ENCODE measurements at regions not wholly inside any gene's neighbourhood (a gene's known extent, or its start where the extent isn't known, plus 50 kb on each side); places are given as distances from the start of the nearest gene placed in this dataset.
"Not testable (repeated sequence)": the region's sequence is repeated elsewhere in the genome, so short reads cannot be mapped to it uniquely, and the experiment has no call there.

DNA sequence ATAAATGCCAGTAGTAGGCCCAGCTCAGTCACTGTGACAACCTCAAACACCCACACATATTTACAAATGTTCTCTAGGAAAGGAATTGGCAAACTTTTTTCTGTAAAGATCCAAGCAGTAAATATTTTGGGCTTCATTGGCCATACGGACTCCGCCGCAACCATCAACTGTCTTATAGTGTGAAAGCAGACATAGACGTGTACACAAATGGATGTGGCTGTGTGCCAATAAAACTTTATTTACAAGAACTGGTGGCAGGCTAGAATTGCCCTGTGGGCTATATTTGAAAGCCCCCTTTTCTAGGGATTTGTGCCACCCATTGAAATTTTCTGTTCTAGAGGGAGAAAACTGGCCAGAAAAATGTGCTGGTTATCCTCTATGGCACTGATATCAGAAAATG is 683.8 kb upstream of the EEF2KMT start:
- DNase-seq, result no peak

DNA sequence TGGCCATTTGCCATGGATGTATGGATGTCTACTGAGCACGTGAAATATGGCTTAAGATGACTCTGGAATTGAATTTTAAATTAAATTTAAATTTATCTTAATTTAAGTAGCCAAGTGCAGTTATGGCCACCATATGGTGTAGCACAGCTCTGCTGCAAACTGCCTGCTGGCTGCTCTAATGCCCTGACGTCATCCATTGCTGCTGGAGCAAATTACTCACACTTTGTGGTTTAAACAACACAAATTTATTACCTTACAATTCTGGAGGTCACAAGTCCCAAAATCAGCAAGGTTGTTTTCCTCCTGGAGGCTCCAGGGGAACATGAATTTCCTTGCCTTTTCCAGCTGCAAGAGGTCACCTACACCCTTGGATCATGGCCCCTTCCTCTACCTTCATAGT is 679.3 kb upstream of the EEF2KMT start:
- no peak for DNase-seq

DNA sequence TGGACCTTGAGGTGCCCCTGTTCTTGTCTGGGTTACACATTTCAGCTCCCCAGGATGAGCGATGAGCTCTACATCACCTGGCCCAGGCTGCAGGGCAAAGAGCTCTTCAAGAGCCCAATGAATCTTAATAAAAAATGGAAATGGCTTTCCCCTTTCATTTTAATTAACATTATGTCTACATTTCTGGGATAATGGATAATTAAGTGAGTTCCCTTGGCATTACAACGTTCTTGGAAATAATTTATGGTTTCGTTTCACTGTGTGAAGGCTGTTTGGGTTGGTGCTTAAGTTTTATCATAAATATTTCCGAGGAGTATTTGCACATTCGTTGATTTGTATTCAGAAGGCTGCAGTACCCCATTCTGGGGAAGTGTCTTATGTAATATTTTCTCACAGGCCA is 678.3 kb upstream of the EEF2KMT start:
- DNase-seq, result no peak

DNA sequence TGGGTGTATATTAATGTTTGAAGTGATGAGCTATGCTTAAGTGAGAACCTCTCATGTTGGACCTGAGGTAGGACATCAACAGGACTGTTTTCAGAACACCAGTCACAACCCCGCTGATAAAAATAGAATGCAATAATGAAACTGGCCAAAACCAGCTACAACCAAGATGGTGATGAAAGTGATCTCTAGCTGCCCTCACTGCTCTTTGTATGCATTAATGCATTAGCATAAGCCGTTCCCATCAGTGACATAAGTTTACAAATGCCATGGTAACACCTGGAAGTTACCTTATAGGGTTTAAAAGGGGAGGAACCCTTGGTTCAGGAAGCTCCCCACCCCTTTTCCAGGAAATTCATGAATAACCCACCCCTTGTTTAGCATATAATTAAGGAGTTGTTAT is 672.5 kb upstream of the EEF2KMT start:
- no peak for DNase-seq

- DNase-seq, result no peak
These were observed 671.9 kb upstream of the EEF2KMT start for GRCh38 chr16:5769513-5769912.

DNA sequence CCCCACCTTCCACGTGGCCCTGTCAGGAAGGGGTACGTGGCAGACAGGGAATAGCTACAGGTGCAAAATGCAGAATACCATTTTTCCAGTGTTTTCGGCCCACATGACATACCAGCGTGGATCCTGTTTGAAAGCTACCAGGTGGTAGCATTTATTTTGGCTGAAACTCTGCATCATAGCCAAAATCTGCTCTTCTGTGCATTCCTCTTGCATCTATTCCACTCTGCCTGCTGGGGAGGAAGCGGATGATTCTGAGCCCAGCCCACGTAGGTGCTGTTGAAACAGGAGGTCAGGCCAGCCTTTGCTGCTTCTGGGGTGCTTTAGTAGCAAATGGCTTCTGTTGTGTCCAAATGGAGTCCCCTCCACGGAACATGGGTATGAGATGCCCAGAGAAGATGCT is 670.9 kb upstream of the EEF2KMT start:
- no peak for DNase-seq

GRCh38 chr16:5763176-5763575 is 665.6 kb upstream of the EEF2KMT start:
- DNase-seq, result no peak

GRCh38 chr16:5762362-5762761 is 664.8 kb upstream of the EEF2KMT start:
- no peak for DNase-seq

- DNase-seq, result no peak
These were observed 664.0 kb upstream of the EEF2KMT start for GRCh38 chr16:5761592-5761991.

- DNase-seq, result no peak
These were observed 660.7 kb upstream of the EEF2KMT start for GRCh38 chr16:5758281-5758680.

- no peak for DNase-seq
These were observed 659.4 kb upstream of the EEF2KMT start for GRCh38 chr16:5756969-5757368.

GRCh38 chr16:5753381-5753780 is 655.8 kb upstream of the EEF2KMT start:
- DNase-seq, result no peak

DNA sequence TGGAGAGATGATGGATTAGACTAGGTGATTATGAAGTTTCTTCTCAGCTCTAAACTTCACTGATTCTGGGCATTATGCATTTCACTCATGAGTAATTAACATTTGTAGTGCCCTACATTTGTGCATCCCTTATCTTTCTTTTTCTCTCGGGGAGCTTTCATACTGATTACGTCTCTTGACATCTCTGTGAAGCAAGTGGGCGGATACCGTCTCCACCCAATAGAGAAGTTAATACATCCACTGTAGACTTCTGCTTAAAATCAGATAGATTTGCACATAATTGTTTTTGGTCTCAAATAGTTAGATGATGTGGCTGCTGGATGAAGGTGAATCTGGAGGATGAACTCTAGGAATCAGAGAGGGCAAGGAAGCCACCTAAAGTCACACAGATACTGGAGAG is 653.6 kb upstream of the EEF2KMT start:
- no peak for DNase-seq

DNA sequence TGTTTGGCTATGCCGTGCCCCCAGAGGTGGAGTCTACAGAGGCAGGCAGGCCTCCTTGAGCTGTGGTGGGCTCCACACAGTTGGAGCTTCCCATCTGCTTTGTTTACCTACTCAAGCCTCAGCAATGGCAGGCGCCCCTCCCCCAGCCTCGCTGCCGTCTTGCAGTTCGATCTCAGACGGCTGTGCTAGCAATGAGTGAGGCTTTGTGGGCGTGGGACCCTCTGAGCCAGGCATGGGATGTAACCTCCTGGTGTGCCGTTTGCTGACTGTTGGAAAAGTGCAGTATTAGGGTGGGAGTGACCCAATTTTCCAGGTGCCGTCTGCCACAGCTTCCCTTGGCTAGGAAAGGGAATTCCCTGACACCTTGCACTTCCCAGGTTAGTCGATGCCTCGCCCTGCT is 652.8 kb upstream of the EEF2KMT start:
- not testable (repeated sequence) for DNase-seq

- DNase-seq, result no peak
These were observed 641.0 kb upstream of the EEF2KMT start for GRCh38 chr16:5738586-5738985.

DNA sequence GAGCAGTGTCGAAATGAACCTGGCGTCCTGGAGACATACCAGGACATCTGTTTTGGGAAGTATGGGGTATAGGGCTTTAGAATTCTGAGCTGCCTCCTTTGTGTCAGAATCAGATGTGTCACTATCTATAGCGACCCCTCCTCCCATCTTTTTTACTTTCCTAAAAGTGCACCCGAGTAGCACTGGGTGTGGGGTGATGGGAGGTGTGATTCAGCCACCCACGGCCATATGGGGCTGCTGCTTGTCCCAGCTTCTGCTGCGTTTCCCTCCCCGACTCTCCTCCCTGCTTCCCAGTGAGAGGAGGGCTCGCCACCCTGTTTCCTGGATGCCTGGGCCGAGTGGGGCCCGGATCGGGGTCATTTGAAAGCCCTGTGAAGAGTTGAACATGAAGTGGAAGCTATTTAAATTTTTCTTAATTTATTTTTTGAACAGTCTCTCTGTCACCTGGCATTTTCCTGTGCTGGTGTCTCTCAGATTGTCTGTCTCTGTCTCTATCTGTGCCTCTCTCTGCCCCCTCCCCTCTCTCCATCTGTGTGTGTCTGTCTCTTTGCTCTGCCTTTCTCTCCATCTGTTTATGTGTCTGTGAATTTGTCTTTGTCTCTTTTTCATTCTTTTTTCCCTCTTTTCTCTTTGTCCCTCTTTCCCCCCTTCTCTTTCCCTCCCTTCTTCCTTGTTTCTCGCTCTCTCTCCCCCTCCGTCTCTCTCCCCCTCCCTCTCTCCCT is 638.8 kb upstream of the EEF2KMT start:
- no peak for DNase-seq

DNA sequence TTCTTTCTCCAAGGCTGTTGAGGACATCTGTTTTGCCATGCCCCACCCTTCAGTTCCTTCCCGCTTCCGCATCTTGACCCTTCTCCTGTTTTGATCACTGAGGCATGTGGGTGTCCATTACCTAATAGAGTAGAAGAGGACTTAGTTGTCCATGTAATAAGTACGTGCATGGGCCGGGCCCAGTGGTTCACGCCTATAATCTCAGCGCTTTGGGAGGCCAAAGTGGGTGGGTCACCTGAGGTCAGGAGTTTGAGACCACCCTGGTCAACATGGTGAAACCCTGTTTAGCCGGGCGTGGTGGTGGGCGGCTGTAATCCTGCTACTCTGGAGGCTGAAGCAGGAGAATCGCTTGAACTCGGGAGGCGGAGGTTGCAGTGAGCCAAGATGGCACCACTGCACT is 637.8 kb upstream of the EEF2KMT start:
- no peak for DNase-seq

DNA sequence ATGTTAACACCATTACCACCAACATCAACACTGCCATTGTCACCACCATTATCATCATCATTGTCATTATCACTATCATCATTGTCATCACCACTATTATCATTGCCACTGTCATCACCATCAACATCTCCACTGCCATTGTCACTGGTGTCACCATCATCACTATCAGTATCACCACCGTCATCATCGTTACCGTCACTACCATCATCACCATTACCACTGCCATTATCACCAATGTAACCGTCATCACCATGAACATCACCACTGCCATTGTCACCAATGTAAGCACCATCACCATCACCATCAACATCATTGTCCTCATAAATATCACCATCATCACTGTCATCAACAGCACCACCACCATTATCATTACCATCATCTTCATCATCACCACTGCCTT is 633.2 kb upstream of the EEF2KMT start:
- no peak for DNase-seq

DNA sequence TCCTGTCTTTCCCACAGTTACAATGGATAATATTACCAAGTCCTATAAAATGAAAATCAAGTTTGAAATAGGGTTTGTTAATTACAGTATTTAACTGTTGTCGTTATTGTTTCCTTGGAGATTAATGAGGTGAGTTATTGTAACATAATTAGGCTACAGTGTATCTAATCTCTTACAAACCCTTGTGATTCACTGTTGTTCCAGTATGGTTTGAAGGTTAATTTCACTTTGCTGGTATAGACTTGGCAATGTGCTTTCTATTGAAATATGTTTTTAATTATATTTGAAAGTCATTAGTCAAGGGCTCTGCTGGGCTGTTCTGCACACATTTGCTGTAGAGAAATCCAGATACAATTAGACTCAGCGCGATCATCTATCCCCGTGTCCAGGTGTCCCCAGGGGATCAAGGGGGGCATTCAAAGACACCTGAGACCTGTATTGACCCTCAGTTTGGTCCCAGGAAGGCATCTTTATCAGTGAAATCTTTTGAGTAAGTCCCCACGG is 624.6 kb upstream of the EEF2KMT start:
- no peak for DNase-seq

DNA sequence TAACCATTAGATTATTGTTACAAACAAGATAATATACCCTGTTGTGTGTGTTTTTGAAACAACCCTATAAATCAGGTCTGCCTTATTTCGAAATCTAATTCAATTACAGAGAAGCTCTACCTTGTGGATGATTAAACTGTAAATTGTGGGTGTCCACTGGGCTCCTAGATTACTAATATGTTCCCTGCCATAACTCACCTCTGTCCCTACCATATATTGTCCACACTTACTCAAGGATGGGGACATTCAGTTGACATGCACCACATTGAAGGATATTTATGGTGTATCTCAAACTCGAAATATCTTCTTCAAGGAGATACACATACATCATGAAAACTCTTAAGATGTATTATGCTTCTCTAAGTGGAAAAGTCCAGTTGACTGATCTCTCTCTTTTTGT is 617.6 kb upstream of the EEF2KMT start:
- no peak for DNase-seq

DNA sequence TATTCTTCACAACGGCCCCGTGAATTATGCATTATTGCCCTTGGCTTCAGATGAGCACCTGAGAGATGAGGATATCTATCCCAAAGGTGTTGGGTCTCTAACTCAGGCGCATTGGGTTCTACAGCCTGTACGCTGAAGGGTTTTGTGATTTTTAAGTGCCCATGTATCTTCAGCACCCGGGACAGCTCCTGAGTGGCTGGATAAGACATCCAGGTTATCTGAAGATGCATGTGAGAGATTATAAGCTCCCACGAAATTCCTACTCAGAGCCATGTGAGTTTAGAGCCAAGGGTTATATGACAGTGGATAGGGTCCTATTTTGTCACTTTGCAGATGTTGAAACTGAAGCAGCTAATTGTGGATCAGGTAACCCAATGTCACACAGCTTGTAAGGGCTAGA is 612.3 kb upstream of the EEF2KMT start:
- DNase-seq, result no peak

- no peak for DNase-seq
These were observed 608.6 kb upstream of the EEF2KMT start for GRCh38 chr16:5706211-5706610.

DNA sequence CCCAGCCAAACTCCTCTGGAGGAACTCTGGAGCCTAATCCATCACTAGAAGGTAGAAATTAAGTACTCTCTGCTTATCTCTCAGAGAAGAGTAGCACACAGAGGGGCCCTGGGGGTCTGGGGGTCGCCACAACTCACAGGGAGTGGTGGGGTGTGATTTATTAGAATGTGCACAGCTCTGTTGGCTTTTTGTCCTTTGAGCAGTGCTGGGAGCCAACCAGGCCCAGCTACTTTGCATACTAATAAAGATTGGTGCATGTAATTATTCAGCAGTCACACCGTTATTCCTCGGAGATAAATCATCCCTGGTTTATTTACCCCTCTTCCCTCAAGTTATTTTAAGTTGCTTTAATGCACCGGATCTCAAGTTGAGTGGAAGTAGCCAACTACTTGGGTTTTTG is 606.7 kb upstream of the EEF2KMT start:
- no peak for DNase-seq

DNA sequence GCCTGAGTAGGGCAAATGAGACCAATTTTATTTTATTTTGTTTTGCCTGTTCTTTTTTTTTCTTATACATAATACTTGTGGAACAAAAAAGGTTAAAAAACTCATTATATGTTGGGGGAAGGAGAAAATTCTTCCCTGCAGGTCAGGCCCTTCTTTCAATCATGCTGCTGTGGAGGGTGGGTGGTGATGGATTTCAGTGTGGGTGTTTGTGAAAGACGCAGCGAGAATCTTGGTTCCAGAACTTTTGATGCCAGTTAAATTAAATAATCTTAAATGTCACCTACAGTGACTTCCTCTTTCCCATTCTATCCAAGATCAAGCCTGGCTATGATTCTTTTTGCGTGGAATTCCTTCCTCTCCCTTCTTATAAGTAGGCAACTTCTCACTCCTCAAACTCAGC is 595.8 kb upstream of the EEF2KMT start:
- DNase-seq, result no peak

DNA sequence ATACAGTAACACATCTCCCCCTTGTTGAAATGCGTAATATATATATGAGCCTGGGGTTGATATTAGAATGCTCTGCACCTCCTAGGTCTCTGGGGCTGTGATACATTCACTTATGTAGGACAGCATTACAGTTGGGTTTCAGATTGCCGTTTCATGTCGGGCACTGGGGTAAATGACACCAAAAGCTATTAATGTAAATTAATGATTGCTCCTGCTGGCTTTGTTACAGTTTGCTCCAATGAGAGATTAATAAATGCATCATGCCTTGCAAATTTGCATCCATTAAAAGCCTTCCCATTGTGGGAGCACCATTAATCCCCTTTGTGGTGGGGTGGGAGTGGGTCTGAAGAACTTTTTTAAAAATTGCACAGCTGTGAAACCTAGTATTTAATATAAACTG is 584.4 kb upstream of the EEF2KMT start:
- DNase-seq, result no peak
